H9 (cell line): ENCODE measurements at regions not wholly inside any gene's neighbourhood (a gene's known extent, or its start where the extent isn't known, plus 50 kb on each side); places are given as distances from the start of the nearest gene placed in this dataset.

ENCODE experiments used
- DNase-seq: peaks from one replicate; pipeline ENCODE4 v3.0.0-alpha.2; 2017
- H2AFZ ChIP-seq: one replicate; pipeline ENCODE4 v1.6.1; 2013; ENCODE audit warnings: mild to moderate bottlenecking, low read length, control low read depth, moderate library complexity
- H2AK5ac ChIP-seq: 2 replicates; pipeline ENCODE4 v1.6.1; 2013; ENCODE audit warnings: low read length, control low read depth, mixed read lengths; ENCODE audit not compliant: insufficient read length
- H2BK120ac ChIP-seq: one replicate; pipeline ENCODE4 v1.6.1; 2013; ENCODE audit warnings: low read depth, mild to moderate bottlenecking, low read length, control low read depth, inconsistent platforms; ENCODE audit not compliant: poor library complexity, severe bottlenecking
- H2BK12ac ChIP-seq: 2 replicates; pipeline ENCODE4 v1.6.1; 2013; ENCODE audit warnings: low read length, control low read depth, mixed read lengths, low read depth; ENCODE audit not compliant: insufficient read length
- H2BK15ac ChIP-seq: 2 replicates; pipeline ENCODE4 v1.6.1; 2013; ENCODE audit warnings: low read depth, low read length, control low read depth
- H2BK20ac ChIP-seq: one replicate; pipeline ENCODE4 v1.6.1; 2013; ENCODE audit warnings: low read depth, mild to moderate bottlenecking, low read length, control low read depth, inconsistent platforms; ENCODE audit not compliant: poor library complexity, severe bottlenecking
- H2BK5ac ChIP-seq: 2 replicates; pipeline ENCODE4 v1.6.1; 2013; ENCODE audit warnings: low read length, control low read depth, mixed read lengths; ENCODE audit not compliant: insufficient read length
- H3K14ac ChIP-seq: 2 replicates; pipeline ENCODE4 v1.6.1; 2013; ENCODE audit warnings: low read length, control low read depth; ENCODE audit not compliant: insufficient read depth
- H3K18ac ChIP-seq: 2 replicates; pipeline ENCODE4 v1.6.1; 2013; ENCODE audit warnings: low read depth, mild to moderate bottlenecking, mixed read lengths, low read length, control low read depth; ENCODE audit not compliant: insufficient read length
- H3K23ac ChIP-seq: 2 replicates; pipeline ENCODE4 v1.6.1; 2013; ENCODE audit warnings: low read length, control low read depth, mixed read lengths, low read depth; ENCODE audit not compliant: insufficient read length
- H3K23me2 ChIP-seq: 2 replicates; pipeline ENCODE4 v1.6.1; 2013; ENCODE audit warnings: low read depth, mild to moderate bottlenecking, mixed read lengths, low read length, control low read depth; ENCODE audit not compliant: insufficient read length, poor library complexity, severe bottlenecking
- H3K27ac ChIP-seq: 2 replicates; pipeline ENCODE4 v1.5.1; 2013; ENCODE audit warnings: low read length, control low read depth, mixed read lengths, low read depth; ENCODE audit not compliant: insufficient read length
- H3K27me3 ChIP-seq: 2 replicates; pipeline ENCODE4 v1.6.1; 2013; ENCODE audit warnings: low read length, control low read depth, inconsistent platforms; ENCODE audit not compliant: insufficient read depth
- H3K4ac ChIP-seq: 2 replicates; pipeline ENCODE4 v1.6.1; 2013; ENCODE audit warnings: low read depth, mild to moderate bottlenecking, control low read depth, inconsistent platforms, low read length, moderate library complexity
- H3K4me1 ChIP-seq: 2 replicates; pipeline ENCODE4 v1.6.1; 2013; ENCODE audit warnings: low read length, control low read depth, inconsistent platforms; ENCODE audit not compliant: insufficient read depth
- H3K4me2 ChIP-seq: 2 replicates; pipeline ENCODE4 v1.6.1; 2013; ENCODE audit warnings: low read length, control low read depth, mixed read lengths; ENCODE audit not compliant: insufficient read length, insufficient read depth
- H3K56ac ChIP-seq: 2 replicates; pipeline ENCODE4 v1.6.1; 2013; ENCODE audit warnings: low read depth, mild to moderate bottlenecking, mixed read lengths, low read length, control low read depth; ENCODE audit not compliant: insufficient read length
- H3K79me1 ChIP-seq: 2 replicates; pipeline ENCODE4 v1.6.1; 2013; ENCODE audit warnings: low read depth, mild to moderate bottlenecking, moderate library complexity, low read length, control low read depth, inconsistent platforms; ENCODE audit not compliant: insufficient read depth, poor library complexity, severe bottlenecking
- H3K79me2 ChIP-seq: 2 replicates; pipeline ENCODE4 v1.6.1; 2013; ENCODE audit warnings: low read length, control low read depth, inconsistent platforms; ENCODE audit not compliant: insufficient read depth
- H3K9ac ChIP-seq: 2 replicates; pipeline ENCODE4 v1.6.1; 2013; ENCODE audit warnings: low read length, control low read depth, mixed read lengths; ENCODE audit not compliant: insufficient read length; ENCODE audit errors: extremely low read depth
- H3K9me3 ChIP-seq: one replicate; pipeline ENCODE4 v1.6.1; 2013; ENCODE audit warnings: low read depth, low read length, inconsistent platforms; ENCODE audit not compliant: control insufficient read depth
- H3T11ph ChIP-seq: one replicate; pipeline ENCODE4 v1.6.1; 2013; ENCODE audit warnings: mild to moderate bottlenecking, low read length, control low read depth, inconsistent platforms
- H4K20me1 ChIP-seq: one replicate; pipeline ENCODE4 v1.6.1; 2013; ENCODE audit not compliant: control insufficient read depth, insufficient read length, insufficient read depth
- H4K5ac ChIP-seq: 2 replicates; pipeline ENCODE4 v1.6.1; 2013; ENCODE audit warnings: low read depth, mild to moderate bottlenecking, mixed read lengths, low read length, control low read depth; ENCODE audit not compliant: insufficient read length
- H4K8ac ChIP-seq: replicated peaks from 2 replicates; pipeline ENCODE4 v1.6.1; 2013; ENCODE audit warnings: low read length, control low read depth, mixed read lengths, low read depth; ENCODE audit not compliant: insufficient read length
- H4K91ac ChIP-seq: 2 replicates; pipeline ENCODE4 v1.6.1; 2013; ENCODE audit warnings: low read depth, mild to moderate bottlenecking, moderate library complexity, mixed read lengths, low read length, control low read depth; ENCODE audit not compliant: insufficient read length
- H3K27ac Mint-ChIP-seq, 3 experiments: 2 replicates in 2 of 3; 3 replicates in 1 of 3; pipeline ENCODE4 v1.8.0; 2020 to 2021; ENCODE audit warnings: mixed read lengths in 3 of 3, mild to moderate bottlenecking in 1 of 3, moderate library complexity in 1 of 3
- H3K27me3 Mint-ChIP-seq: 2 replicates; pipeline ENCODE4 v1.8.0; 2021; ENCODE audit warnings: low read depth, mild to moderate bottlenecking, moderate library complexity, mixed read lengths
- H3K36me3 Mint-ChIP-seq, 3 experiments: 2 replicates in 2 of 3; 3 replicates in 1 of 3; pipeline ENCODE4 v1.8.0; 2020 to 2021; ENCODE audit warnings: low read depth in 3 of 3, mixed read lengths in 3 of 3; ENCODE audit not compliant: insufficient read depth in 1 of 3
- H3K4me1 Mint-ChIP-seq, 2 experiments: 2 replicates each; pipeline ENCODE4 v1.8.0; 2020; ENCODE audit warnings: mixed read lengths in 2 of 2
- H3K4me3 Mint-ChIP-seq, 2 experiments: 2 replicates in 1 of 2; 3 replicates in 1 of 2; pipeline ENCODE4 v1.8.0; 2020 to 2021; ENCODE audit warnings: mild to moderate bottlenecking in 2 of 2, mixed read lengths in 2 of 2, moderate library complexity in 1 of 2
- H3K9me3 Mint-ChIP-seq, 2 experiments: 2 replicates in 1 of 2; 3 replicates in 1 of 2; pipeline ENCODE4 v1.8.0; 2020; ENCODE audit warnings: mild to moderate bottlenecking in 2 of 2, mixed read lengths in 2 of 2, moderate library complexity in 1 of 2
- TF ChIP-seq, protein P1 (sequence below): fragments of 200-600 bp; sonication (generic); conservative IDR thresholded peaks from 3 replicates; pipeline ENCODE4 v1.8.0; 2021; ENCODE audit warnings: antibody characterized with exemption, mild to moderate bottlenecking

DNA sequence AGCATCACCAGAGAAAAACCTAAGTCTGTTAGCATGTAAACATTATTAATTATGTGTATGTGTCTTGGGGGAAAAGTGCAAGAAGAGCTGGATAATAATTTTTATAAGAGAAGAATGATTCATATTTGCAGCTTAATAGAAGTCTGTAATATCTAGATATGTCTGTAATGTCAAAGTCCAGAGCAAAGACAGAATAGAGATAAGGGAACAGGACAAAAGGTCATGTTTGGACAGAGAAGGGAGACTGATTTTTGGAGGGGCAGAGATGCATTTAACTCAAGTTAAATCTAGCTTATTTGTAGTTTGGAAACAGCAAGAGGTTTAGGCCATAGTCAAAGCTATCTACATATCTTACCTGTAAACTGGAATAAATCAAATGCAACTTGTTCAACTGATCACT lies 61.2 kb downstream of the MAGED1 start:
- TF ChIP-seq, protein P1, sequence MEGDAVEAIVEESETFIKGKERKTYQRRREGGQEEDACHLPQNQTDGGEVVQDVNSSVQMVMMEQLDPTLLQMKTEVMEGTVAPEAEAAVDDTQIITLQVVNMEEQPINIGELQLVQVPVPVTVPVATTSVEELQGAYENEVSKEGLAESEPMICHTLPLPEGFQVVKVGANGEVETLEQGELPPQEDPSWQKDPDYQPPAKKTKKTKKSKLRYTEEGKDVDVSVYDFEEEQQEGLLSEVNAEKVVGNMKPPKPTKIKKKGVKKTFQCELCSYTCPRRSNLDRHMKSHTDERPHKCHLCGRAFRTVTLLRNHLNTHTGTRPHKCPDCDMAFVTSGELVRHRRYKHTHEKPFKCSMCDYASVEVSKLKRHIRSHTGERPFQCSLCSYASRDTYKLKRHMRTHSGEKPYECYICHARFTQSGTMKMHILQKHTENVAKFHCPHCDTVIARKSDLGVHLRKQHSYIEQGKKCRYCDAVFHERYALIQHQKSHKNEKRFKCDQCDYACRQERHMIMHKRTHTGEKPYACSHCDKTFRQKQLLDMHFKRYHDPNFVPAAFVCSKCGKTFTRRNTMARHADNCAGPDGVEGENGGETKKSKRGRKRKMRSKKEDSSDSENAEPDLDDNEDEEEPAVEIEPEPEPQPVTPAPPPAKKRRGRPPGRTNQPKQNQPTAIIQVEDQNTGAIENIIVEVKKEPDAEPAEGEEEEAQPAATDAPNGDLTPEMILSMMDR = no peak
- Mint-ChIP-seq H3K4me3 (no peak overlapping the region), H3K36me3 (peaks cover 0 to 2% (median 0%) of the 10 kb centered on the region in 3 experiments; a peak in 1 of 7 replicates), H3K9me3 (peaks cover 54 to 77% of the 10 kb centered on the region in 2 experiments), H3K27me3 (no peaks in the 10 kb centered on the region; the same call in 1 of the 2 replicates), H3K27ac (no peak overlapping the region), H3K4me1 (no peaks in the 10 kb centered on the region)
- H3K27ac ChIP-seq = no peak overlapping the region
- no peak overlapping the region for H4K5ac ChIP-seq
- H3K27me3 ChIP-seq = no peaks in the 10 kb centered on the region
- no peaks in the 10 kb centered on the region for H3K79me1 ChIP-seq
- H3K79me2 ChIP-seq = no peaks in the 10 kb centered on the region
- H4K20me1 ChIP-seq = no peaks in the 10 kb centered on the region
- no peak overlapping the region for H3T11ph ChIP-seq
- no peak overlapping the region for H2BK20ac ChIP-seq
- H3K14ac ChIP-seq = no peak overlapping the region
- no peak for DNase-seq
- no peaks in the 10 kb centered on the region for H3K23me2 ChIP-seq
- H3K23ac ChIP-seq = no peak overlapping the region
- H2BK15ac ChIP-seq = no peak overlapping the region
- H2BK120ac ChIP-seq = no peak overlapping the region
- no peaks in the 10 kb centered on the region for H3K4me1 ChIP-seq
- no peak overlapping the region for H3K18ac ChIP-seq
- H2AK5ac ChIP-seq = no peak overlapping the region
- no peak overlapping the region for H2BK5ac ChIP-seq
- H3K9me3 ChIP-seq = peaks cover 10% of the 10 kb centered on the region
- H3K9ac ChIP-seq = no peak overlapping the region
- H4K91ac ChIP-seq = no peak overlapping the region
- no peak overlapping the region for H2BK12ac ChIP-seq
- no peak overlapping the region for H3K4me2 ChIP-seq
- H3K4ac ChIP-seq = no peak overlapping the region
- H2AFZ ChIP-seq = no peak overlapping the region
- H4K8ac ChIP-seq = no peak overlapping the region
- no peak overlapping the region for H3K56ac ChIP-seq
